ENCODE measurements at regions not wholly inside any gene's neighbourhood (a gene's known extent, or its start where the extent isn't known, plus 50 kb on each side); places are given as distances from the start of the nearest gene placed in this dataset.

DNA sequence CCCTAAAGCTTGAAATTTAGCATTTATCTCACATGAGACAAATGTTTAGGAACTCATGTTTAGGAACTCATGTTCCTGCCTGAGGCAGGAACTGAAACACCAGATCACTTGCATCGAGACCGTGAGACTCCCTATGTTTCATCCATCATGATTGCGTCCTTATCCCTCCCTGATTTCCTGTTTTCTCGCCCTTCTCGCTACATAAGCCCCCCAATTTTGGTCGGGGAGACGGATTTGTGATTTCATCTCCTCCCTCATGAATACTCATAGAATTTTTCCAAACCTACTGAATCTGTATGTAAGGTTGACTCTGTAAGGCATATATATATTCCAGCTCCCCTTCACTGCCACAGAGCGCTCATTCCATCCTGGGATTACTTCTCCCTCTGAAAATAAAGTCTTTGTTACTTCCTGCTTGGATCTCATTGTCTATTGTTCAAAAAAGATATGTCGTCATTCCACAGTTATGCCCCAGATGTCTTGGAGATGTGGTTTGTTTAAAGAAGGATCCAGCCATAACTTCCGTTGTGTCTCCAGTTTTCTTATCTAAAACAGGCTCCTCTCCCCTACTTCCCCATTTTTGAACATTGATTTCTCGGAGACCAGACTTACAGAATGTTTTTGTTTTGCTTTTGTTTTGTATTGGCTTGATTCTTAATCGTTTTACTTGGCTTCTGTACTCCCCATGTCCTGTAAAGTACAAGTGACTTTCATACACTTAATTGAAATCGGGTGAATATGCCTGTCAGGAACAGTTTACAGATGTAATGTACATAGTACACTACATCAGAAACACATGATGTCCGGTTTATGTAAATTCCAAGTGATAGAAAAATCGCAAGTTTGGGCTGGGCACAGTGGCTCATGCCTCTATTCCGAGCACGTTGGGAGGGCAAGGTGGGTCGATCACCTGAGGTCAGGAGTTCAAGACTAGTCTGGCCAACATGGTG lies 118.7 kb downstream of the HFE start:
- Histone ChIP-seq H3K27me3 (replicated peaks; ENCODE audit: insufficient read depth, low read depth, low read length, poor library complexity) (no peaks in the 10 kb centered on the region), H3K9me3 (ENCODE audit: low read depth, low read length, poor library complexity, severe bottlenecking) (no peaks in the 10 kb centered on the region), H3K4me1 (ENCODE audit: insufficient read depth, low read length, poor library complexity, severe bottlenecking) (peaks cover 13% of the 10 kb centered on the region), H3K4me3 (ENCODE audit: low read depth, low read length, poor library complexity, severe bottlenecking) (peak overlapping the region; percentile 69), H3K27ac (ENCODE audit: low read depth, low read length, poor library complexity, severe bottlenecking) (peak overlapping the region; percentile 89), H3K36me3 (ENCODE audit: insufficient read depth, low read length, poor library complexity, severe bottlenecking) (no peaks in the 10 kb centered on the region)
- no TSS peak for BruUV-seq (replicated peaks)
- peak; percentile 77 for DNase-seq (ENCODE audit: low spot score)
- intact Hi-C loops (cut with micrococcal nuclease; ENCODE audit: unreplicated experiment), result loop anchor here (10.0 kb wide), 1 partner anchor 181 kb away; a partner anchor contains a TSS
- ChIA-PET POLR2A (ENCODE audit: low non-redundant PET) (interaction anchor here (0.6 to 1.9 kb wide), 6 partner anchors 9 to 972 kb away, joined by 3 to 11 read pairs (median 4); a partner anchor contains a TSS), CTCF (no interaction called here)
- TF ChIP-seq EZH2 (IDR thresholded peaks at IDR 0.05; ENCODE audit: borderline replicate concordance, low read depth, low read length, poor library complexity, severe bottlenecking) (no peak), CTCF (conservative IDR thresholded peaks at IDR 0.05; ENCODE audit: low read depth, low read length) (no peak)

- CTCF ChIA-PET, result no interaction called here
- TF ChIP-seq EZH2 (IDR thresholded peaks at IDR 0.05; ENCODE audit: borderline replicate concordance, low read depth, low read length, poor library complexity, severe bottlenecking) (no peak), CTCF (conservative IDR thresholded peaks at IDR 0.05; ENCODE audit: low read depth, low read length) (no peak)
- Histone ChIP-seq H3K36me3 (ENCODE audit: insufficient read depth, low read length, poor library complexity, severe bottlenecking) (no peaks in the 10 kb centered on the region), H3K4me3 (ENCODE audit: low read depth, low read length, poor library complexity, severe bottlenecking) (peak overlapping the region; percentile 69), H3K4me1 (ENCODE audit: insufficient read depth, low read length, poor library complexity, severe bottlenecking) (peaks cover 13% of the 10 kb centered on the region), H3K27me3 (replicated peaks; ENCODE audit: insufficient read depth, low read depth, low read length, poor library complexity) (no peaks in the 10 kb centered on the region), H3K9me3 (ENCODE audit: low read depth, low read length, poor library complexity, severe bottlenecking) (no peaks in the 10 kb centered on the region), H3K27ac (ENCODE audit: low read depth, low read length, poor library complexity, severe bottlenecking) (peak overlapping the region; percentile 89)
- no TSS peak for BruUV-seq (replicated peaks)
- intact Hi-C loops (cut with micrococcal nuclease; ENCODE audit: unreplicated experiment), result loop anchor here (10.0 kb wide), 1 partner anchor 182 kb away; a partner anchor contains a TSS
- DNase-seq (ENCODE audit: low spot score), result no peak
- POLR2A ChIA-PET (ENCODE audit: low non-redundant PET), result interaction anchor here (0.6 kb wide), 1 partner anchor 10 kb away, joined by 3 read pairs; a partner anchor contains a TSS
Observed at GRCh38 chr6:26206868-26207801, 119.9 kb downstream of the HFE start.

DNA sequence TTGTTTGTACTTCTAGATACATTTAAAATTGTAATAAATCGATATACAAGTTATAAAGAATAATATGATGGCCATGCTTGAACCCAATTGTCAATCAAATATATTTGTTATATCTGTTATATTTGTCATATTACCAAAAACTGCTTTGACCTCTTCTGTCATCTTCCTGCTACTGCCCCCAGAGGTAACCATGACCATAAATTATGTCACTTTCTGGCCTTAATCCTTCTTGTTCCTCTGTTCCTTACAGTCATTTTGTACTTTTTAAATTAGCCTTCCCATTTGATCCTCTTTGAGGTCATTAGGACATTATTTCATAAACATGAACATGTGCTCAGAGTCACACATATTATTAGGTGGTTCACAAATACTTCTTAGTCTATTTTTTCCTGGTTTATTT lies 124.7 kb downstream of the HFE start:
- Histone ChIP-seq H3K4me3 (ENCODE audit: low read depth, low read length, poor library complexity, severe bottlenecking) (no peak overlapping the region), H3K27me3 (replicated peaks; ENCODE audit: insufficient read depth, low read depth, low read length, poor library complexity) (no peaks in the 10 kb centered on the region), H3K27ac (ENCODE audit: low read depth, low read length, poor library complexity, severe bottlenecking) (peak overlapping the region; percentile 38), H3K9me3 (ENCODE audit: low read depth, low read length, poor library complexity, severe bottlenecking) (no peaks in the 10 kb centered on the region), H3K36me3 (ENCODE audit: insufficient read depth, low read length, poor library complexity, severe bottlenecking) (no peaks in the 10 kb centered on the region), H3K4me1 (ENCODE audit: insufficient read depth, low read length, poor library complexity, severe bottlenecking) (peaks cover 2% of the 10 kb centered on the region)
- CTCF ChIA-PET, result no interaction called here
- DNase-seq (ENCODE audit: low spot score), result no peak
- BruUV-seq (replicated peaks), result no TSS peak
- POLR2A ChIA-PET (ENCODE audit: low non-redundant PET), result no interaction called here
- TF ChIP-seq EZH2 (IDR thresholded peaks at IDR 0.05; ENCODE audit: borderline replicate concordance, low read depth, low read length, poor library complexity, severe bottlenecking) (no peak), CTCF (conservative IDR thresholded peaks at IDR 0.05; ENCODE audit: low read depth, low read length) (no peak)
- intact Hi-C loops (cut with micrococcal nuclease; ENCODE audit: unreplicated experiment), result no loop called here

Measured in A673 (cell line).